Keratinocyte (primary cell): ENCODE measurements at regions not wholly inside any gene's neighbourhood (a gene's known extent, or its start where the extent isn't known, plus 50 kb on each side); places are given as distances from the start of the nearest gene placed in this dataset.

Experiments
- DNase-seq: peaks from one replicate; pipeline ENCODE4 v3.0.0-alpha.2; 2011; ENCODE audit warnings: low read depth, missing footprints, low spot score
- FAIRE-seq: peaks from 2 replicates; lab custom pipeline; 2011; peaks lifted over from hg19 to GRCh38; lab: Jason Lieb, UNC
- H2AFZ ChIP-seq: 2 replicates; pipeline ENCODE4 v1.6.0; 2012; ENCODE audit warnings: low read length, control low read depth, inconsistent platforms; ENCODE audit not compliant: control insufficient read depth
- H3K27ac ChIP-seq: 2 replicates; pipeline ENCODE4 v1.5.1; 2011; ENCODE audit warnings: low read length; ENCODE audit not compliant: control insufficient read depth, insufficient read depth
- H3K27me3 ChIP-seq: 3 replicates; pipeline ENCODE4 v1.6.0; 2011; ENCODE audit warnings: low read length; ENCODE audit not compliant: control insufficient read depth, insufficient read depth; ENCODE audit errors: extremely low read depth
- H3K36me3 ChIP-seq, 2 experiments: 2 replicates in 1 of 2; 3 replicates in 1 of 2; pipeline ENCODE4 v1.5.1; 2011; ENCODE audit warnings: low read length in 2 of 2, mild to moderate bottlenecking in 1 of 2; ENCODE audit not compliant: control insufficient read depth in 2 of 2, insufficient read depth in 2 of 2; ENCODE audit errors: extremely low read depth in 1 of 2
- H3K4me1 ChIP-seq: 3 replicates; pipeline ENCODE4 v1.5.1; 2011; ENCODE audit warnings: low read length; ENCODE audit not compliant: control insufficient read depth, insufficient read depth; ENCODE audit errors: extremely low read depth
- H3K4me2 ChIP-seq: 3 replicates; pipeline ENCODE4 v1.6.0; 2011; ENCODE audit warnings: low read depth, low read length; ENCODE audit not compliant: control insufficient read depth, insufficient read depth; ENCODE audit errors: extremely low read depth
- H3K4me3 ChIP-seq, 3 experiments: fragments of 200-600 bp in 1 of 3; sonication (generic) in 1 of 3; 2 replicates in 2 of 3; 3 replicates in 1 of 3; pipeline ENCODE4 v1.5.1; 2011 to 2016; ENCODE audit warnings: low read length in 3 of 3, mild to moderate bottlenecking in 3 of 3, control low read depth in 2 of 3, inconsistent platforms in 1 of 3, low read depth in 1 of 3, mixed read lengths in 1 of 3, mixed run types in 1 of 3, moderate library complexity in 1 of 3; ENCODE audit not compliant: control insufficient read depth in 2 of 3, insufficient read depth in 2 of 3; ENCODE audit errors: extremely low read depth in 1 of 3
- H3K79me2 ChIP-seq: 2 replicates; pipeline ENCODE4 v1.6.0; 2012; ENCODE audit warnings: low read length; ENCODE audit not compliant: control insufficient read depth, insufficient read depth
- H3K9ac ChIP-seq: 3 replicates; pipeline ENCODE4 v1.6.0; 2011; ENCODE audit warnings: low read length; ENCODE audit not compliant: control insufficient read depth, insufficient read depth; ENCODE audit errors: extremely low read depth
- H3K9me1 ChIP-seq: 3 replicates; pipeline ENCODE4 v1.6.0; 2011; ENCODE audit warnings: low read length; ENCODE audit not compliant: control insufficient read depth, insufficient read depth; ENCODE audit errors: extremely low read depth
- H3K9me3 ChIP-seq: 2 replicates; pipeline ENCODE4 v1.5.1; 2012; ENCODE audit warnings: low read depth, low read length; ENCODE audit not compliant: control insufficient read depth
- H4K20me1 ChIP-seq: 3 replicates; pipeline ENCODE4 v1.6.0; 2011; ENCODE audit warnings: low read length; ENCODE audit not compliant: control insufficient read depth, insufficient read depth; ENCODE audit errors: extremely low read depth
- CTCF ChIP-seq, 3 experiments: IDR thresholded peaks in 1 of 3; conservative IDR thresholded peaks in 1 of 3; optimal IDR thresholded peaks in 1 of 3; 2 replicates in 2 of 3; 3 replicates in 1 of 3; pipeline versions ENCODE3 to v1.5.1; 2011; ENCODE audit warnings: low read length in 3 of 3, mild to moderate bottlenecking in 3 of 3, moderate library complexity in 2 of 3, control low read depth in 1 of 3, inconsistent platforms in 1 of 3; ENCODE audit not compliant: insufficient read depth in 2 of 3; ENCODE audit errors: extremely low read depth in 1 of 3
- EZH2 ChIP-seq: IDR thresholded peaks from one replicate; pipeline ENCODE4 v1.6.1; 2012; ENCODE audit warnings: inconsistent platforms, mild to moderate bottlenecking, low read length, moderate library complexity
- dilution Hi-C: fragments of 300-500 bp; cut with MboI; formaldehyde crosslinking; loops from one replicate; pipeline ENCODE4 v1.7.0; 2020; ENCODE audit warnings: low sequenced_read_pairs; ENCODE audit not compliant: extremely low pct_ligation_motif_present

- TF ChIP-seq CTCF (optimal IDR thresholded peaks at IDR 0.05 in 1 of 3, IDR thresholded peaks at IDR 0.05 in 1 of 3, conservative IDR thresholded peaks at IDR 0.05 in 1 of 3; ENCODE audit: extremely low read depth in 1 of 3, insufficient read depth in 2 of 3, low read length in 3 of 3): no peak
- no peak for TF ChIP-seq EZH2
- Histone ChIP-seq H3K4me1 (no peaks in the 10 kb centered on the region), H3K4me2 (no peak overlapping the region), H2AFZ (no peak overlapping the region), H4K20me1 (no peaks in the 10 kb centered on the region), H3K9ac (no peak overlapping the region), H3K27me3 (no peaks in the 10 kb centered on the region), H3K9me3 (peaks cover 14% of the 10 kb centered on the region), H3K27ac (no peak overlapping the region), H3K4me3 (no peak overlapping the region), H3K9me1 (no peaks in the 10 kb centered on the region), H3K79me2 (no peaks in the 10 kb centered on the region), H3K36me3 (no peaks in the 10 kb centered on the region)
- dilution Hi-C loops: no loop called here
- DNase-seq (no peak), FAIRE-seq (no peak)
Observed at GRCh38 chr13:19062801-19063200, 118.8 kb downstream of the TUBA3C start.

GRCh38 chr13:19062019-19062646, 119.5 kb downstream of the TUBA3C start:
- dilution Hi-C loops: no loop called here
- peaks cover 14% of the 10 kb centered on the region for H3K9me3 ChIP-seq
- no peak for FAIRE-seq

More at GRCh38 chr13:19062019-19062646, 119.5 kb downstream of the TUBA3C start:
- TF ChIP-seq CTCF (optimal IDR thresholded peaks at IDR 0.05 in 1 of 3, IDR thresholded peaks at IDR 0.05 in 1 of 3, conservative IDR thresholded peaks at IDR 0.05 in 1 of 3; ENCODE audit: extremely low read depth in 1 of 3, insufficient read depth in 2 of 3, low read length in 3 of 3): no peak
- no peak for TF ChIP-seq EZH2
- H3K27ac ChIP-seq: no peak overlapping the region
- H3K27me3 ChIP-seq: no peaks in the 10 kb centered on the region
- H3K4me3 ChIP-seq: no peak overlapping the region
- no peaks in the 10 kb centered on the region for H3K36me3 ChIP-seq
- H3K4me2 ChIP-seq: no peak overlapping the region
- H2AFZ ChIP-seq: no peak overlapping the region
- H3K9me1 ChIP-seq: no peaks in the 10 kb centered on the region
- H3K4me1 ChIP-seq: no peaks in the 10 kb centered on the region
- no peak overlapping the region for H3K9ac ChIP-seq
- DNase-seq: no peak
- H3K79me2 ChIP-seq: no peaks in the 10 kb centered on the region
- H4K20me1 ChIP-seq: no peaks in the 10 kb centered on the region
